SW 1271 (cell line): ENCODE measurements at regions not wholly inside any gene's neighbourhood (a gene's known extent, or its start where the extent isn't known, plus 50 kb on each side); places are given as distances from the start of the nearest gene placed in this dataset.
"Not testable (repeated sequence)": the region's sequence is repeated elsewhere in the genome, so short reads cannot be mapped to it uniquely, and the experiment has no call there.

ENCODE experiments used
- DNase-seq, 2 experiments: peaks; one replicate each; lab custom pipeline; 2025; lab: John Stamatoyannopoulos, UW

DNA sequence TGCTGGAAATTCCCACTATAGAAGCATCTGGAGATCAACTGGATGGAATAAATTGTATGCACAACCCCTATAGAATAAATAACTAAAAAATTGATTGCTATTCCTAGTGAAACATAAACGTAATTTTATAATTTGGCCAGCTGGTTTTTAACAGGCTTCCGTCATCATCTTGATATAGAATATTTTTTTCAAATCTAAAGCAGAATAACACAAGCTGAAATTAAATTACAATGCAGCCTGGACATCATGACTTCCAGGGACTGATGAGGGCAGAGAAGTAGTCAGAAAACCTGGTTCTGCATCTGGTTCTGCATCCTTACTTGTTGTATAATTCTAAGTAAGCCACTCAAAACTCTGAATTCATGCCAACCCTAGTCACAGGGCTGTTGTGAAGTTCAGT is 146.1 kb downstream of the MEX3B start:
- no peak for DNase-seq

DNA sequence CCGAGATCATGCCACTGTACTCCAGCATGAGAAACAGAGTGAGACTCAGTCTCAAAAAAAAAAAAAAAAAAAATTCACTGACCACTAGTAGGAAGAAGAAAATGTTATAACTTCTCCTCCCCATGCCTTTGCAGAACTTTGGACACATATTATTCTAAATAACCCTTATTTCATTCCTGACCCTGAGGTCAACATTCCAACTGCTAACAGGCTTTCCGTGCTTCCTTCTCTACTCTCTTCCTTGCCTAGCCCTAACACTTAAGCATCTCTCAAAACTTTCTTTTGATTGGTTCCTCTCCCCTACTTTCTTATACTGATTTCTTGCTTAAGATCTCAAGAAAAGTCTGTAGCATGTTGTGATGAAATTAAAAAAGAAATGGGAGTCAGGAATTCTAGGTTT is 146.8 kb downstream of the MEX3B start:
- DNase-seq, result no peak

GRCh38 chr15:81897057-81897677 is 148.7 kb downstream of the MEX3B start:
- no peak for DNase-seq

DNA sequence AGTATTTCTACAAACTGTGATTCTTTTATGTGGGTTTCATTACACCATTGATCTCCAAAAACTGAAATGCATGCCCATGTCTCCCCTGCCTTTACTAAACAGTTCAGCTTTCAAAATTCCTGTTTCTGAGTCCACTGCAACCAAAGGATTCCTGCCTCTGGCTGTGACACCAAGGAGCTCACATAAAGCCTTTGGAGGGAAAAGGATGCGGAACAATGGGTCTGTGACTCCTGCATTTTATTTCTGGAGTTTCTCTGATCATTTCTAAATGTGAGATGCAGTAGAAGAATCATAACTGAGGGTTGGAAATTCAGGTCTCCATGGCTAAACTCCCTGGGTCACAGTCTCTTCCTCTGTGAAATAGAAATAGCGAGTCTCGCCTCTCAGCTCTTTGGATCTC is 149.5 kb downstream of the MEX3B start:
- DNase-seq, result no peak

DNA sequence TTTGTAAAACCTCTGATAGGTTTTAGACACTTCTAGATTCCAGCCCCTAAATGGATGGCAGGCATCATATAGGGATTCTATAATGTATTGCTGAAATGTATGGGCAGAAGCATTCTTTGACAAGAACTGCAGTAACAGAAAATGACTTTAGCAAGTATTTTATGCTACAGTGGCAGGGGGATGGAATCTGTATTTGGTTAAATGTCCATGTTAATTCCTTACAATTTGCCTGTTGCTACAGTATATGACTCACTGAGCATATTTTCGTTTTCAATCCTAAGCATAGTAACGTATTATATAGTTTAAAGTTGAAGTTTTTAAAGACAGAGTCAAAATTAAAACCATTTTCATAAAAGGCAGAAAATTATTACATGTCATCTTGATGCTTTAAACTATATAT is 150.1 kb downstream of the MEX3B start:
- no peak for DNase-seq

GRCh38 chr15:81894061-81894460 is 151.8 kb downstream of the MEX3B start:
- DNase-seq, result no peak

- DNase-seq, result no peak
Measured at GRCh38 chr15:81893182-81893835, 152.5 kb downstream of the MEX3B start.

- DNase-seq, result no peak
Measured at GRCh38 chr15:81890496-81890895, 155.3 kb downstream of the MEX3B start.

DNA sequence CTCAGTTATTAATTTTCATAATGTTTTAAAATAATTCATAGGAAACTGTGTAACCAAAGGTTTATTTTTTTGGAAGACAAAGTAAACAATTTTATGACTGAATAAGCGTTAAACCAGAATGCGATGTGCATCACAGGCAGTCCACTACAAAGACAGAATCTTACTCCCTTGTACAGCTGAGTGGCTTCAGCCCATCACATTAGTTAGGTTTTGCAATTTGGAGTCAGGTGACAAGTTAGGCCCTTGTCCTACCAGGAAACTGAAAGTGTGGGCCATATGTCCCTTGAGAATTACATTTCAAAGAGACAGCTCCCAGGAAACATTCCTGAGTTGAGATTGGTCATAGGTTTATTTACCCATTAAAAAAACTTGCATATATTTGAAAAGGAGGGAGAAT is 156.3 kb downstream of the MEX3B start:
- no peak for DNase-seq

- DNase-seq, result no peak
Measured at GRCh38 chr15:81888748-81889484, 156.9 kb downstream of the MEX3B start.

- no peak for DNase-seq
Measured at GRCh38 chr15:81887912-81888311, 157.9 kb downstream of the MEX3B start.

DNA sequence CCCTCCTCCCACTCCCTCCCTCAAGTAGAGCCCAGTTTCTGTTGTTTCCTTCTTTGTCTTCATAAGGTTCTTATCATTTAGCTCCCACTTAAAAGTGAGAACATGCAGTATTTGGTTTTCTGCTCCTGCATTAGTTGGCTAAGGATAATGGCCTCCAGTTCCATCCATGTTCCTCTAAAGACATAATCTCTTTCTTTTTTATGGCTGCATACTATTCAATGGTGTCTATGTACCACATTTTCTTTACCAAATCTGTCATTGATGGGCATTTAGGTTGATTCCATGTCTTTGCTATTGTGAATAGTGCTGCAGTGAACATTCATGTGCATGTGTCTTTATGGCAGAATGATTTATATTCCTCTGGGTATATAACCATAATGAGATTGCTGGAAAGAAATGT is 158.6 kb downstream of the MEX3B start:
- DNase-seq, result not testable (repeated sequence)

DNA sequence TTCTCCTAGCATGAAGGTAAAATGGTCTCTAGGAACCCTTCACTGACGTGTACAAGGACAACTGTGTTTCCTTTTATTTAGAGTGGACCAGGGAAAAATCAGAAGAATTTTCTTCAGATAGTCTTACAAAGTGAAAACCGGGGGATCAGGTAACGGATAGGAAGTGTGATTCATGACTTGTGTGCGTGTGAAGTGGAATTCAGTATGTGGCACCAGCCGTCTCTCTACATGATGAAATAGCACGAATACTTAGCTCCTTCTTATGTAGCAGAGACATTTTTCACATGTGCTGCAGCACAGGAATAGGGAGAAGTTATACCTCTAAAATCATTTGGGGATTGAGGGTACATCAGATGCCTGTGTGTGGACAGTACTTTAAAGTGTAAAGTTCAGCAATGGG is 159.2 kb downstream of the MEX3B start:
- no peak for DNase-seq

DNA sequence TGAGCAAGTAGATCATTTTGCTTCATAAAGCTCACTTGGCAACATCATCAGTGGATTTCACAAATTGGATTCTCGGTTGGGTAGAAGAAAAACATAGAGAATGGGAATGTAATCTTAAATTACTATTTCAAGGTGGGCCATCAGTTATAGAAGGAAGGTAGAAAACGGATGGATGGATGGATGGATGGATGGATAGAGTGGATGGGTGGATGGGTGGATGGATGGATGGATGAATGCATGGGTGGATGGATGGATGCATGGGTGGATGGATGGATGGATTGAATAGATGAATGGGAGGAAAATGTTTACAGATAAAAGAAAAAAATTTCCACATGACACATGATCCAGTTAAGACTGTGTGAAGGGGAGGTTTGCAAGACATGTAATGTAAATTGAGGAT is 159.7 kb downstream of the MEX3B start:
- no peak for DNase-seq

- DNase-seq, result no peak
Measured at GRCh38 chr15:81885135-81885534, 160.7 kb downstream of the MEX3B start.

DNA sequence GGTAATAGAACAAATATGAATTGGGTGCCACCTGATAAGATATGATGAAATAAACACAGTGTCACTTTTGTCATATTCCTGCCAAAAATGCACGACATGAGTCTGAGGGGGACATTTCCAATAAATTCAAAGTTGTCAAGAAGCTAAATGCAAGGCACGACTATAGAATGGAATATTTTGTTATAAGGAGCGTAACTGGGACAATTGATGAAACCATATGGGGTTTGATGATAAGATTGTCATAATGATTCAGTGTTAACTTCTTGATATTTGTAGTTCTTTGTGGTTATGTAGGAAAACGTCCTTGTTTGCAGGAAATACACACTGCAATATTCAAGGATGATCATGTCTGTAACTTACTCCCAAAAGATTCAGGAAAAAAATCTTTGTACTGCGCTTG is 163.3 kb downstream of the MEX3B start:
- no peak for DNase-seq

GRCh38 chr15:81880833-81881232 is 165.0 kb downstream of the MEX3B start:
- DNase-seq, result no peak

GRCh38 chr15:81880314-81880713 is 165.5 kb downstream of the MEX3B start:
- DNase-seq, result no peak

- not testable (repeated sequence) for DNase-seq
Measured at GRCh38 chr15:81875717-81876116, 170.1 kb downstream of the MEX3B start.

GRCh38 chr15:81870746-81871106 is 175.1 kb downstream of the MEX3B start:
- DNase-seq, result not testable (repeated sequence)

DNA sequence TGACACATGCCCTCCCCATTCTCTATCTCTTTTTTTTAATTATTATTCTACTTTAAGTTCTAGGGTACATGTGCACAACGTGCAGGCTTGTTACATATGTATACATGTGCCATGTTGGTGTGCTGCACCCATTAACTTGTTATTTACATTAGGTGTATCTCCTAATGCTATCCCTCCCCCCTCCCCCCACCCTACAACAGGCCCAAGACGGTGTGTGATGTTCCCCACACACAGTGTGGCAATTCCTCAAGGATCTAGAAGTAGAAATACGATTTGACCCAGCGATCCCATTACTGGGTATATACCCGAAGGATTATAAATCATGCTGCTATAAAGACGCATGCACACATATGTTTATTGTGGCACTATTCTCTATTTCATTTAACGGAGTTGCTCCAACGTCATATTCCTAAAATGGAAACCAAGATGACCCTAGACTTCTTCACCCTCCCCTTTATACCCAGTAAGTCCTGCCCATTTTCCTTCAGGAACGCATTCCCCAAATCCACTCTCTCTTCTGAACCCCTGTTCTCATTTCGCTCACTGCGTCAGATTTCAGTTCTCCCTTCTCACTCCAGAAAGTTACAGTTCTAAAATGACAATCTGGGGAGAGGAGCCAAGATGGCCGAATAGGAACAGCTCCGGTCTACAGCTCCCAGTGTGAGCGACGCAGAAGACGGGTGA is 175.6 kb downstream of the MEX3B start:
- not testable (repeated sequence) for DNase-seq

DNA sequence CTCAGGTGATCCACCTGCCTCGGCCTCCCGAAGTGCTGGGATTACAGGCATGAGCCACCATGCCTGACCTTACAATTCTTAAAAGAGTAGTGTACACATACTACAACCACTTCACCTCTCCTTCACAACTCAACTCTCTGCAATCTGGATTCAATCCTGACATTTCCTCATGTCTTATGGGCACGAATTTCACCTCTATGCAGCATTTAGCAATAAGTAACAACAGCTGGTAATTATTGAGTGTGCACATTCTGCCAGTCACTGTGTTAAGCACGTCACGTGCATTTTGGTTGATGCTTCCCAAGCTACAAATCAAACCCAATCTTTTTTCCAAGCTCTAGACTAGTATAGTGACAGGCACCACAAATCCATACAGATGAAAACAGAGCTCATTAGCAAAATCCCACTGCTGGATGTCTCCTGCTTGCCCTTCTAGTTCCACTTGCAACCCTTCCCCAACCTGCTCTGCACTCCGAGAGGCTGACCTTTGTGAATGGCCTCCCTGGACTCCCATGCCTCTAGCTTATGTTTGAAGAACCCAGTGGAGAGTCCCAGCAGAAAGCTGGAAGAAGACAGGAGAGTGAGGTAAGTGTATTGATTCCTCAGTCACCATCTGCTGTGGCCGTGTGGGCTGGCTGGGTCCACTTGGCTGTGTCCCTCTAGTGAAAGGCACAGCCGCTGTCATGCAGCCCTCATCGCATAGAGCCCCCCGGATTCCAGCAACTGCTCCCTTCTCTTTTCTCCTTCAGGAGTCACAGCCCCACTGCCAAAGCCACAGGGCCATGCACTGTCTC is 176.5 kb downstream of the MEX3B start:
- no peak for DNase-seq
